ENCODE measurements at regions not wholly inside any gene's neighbourhood (a gene's known extent, or its start where the extent isn't known, plus 50 kb on each side); places are given as distances from the start of the nearest gene placed in this dataset.

DNA sequence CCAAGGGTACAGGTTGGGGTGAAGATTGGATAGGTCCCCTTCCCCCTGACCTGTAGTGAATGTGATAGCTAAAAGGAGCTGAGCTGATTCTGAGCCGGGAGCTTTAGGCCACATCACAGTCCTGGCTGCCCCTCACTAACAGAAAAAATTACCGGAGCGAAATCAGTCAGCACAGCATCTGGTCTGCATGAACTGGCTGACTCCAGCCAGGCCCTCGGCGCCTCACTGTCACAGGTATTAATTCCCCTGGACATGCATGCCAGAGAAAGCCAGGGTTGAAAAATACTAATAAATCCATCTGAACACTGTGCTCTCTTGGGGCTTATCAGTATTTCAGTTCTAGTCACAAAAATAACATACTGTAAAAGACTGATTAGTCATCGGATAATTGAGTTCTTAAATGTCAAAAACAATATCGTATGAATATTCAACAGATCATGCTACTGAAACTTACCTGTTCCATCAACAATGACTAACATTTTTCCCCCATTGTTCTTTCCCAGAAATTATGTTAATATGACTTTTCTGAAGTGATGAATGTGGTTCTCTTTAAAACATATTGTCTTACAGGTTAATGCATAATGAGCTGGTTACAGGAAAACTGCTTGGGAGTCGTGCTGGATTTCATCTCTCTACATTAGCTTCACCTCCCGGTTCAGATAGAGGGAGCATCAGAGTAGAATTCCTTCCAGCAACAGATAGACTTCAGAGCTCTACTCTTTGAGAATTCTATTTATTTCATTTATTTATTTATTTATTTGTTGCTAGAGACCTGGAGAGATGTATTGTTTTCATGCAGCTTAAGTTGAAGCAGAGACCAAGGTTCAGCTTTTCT lies 387.7 kb downstream of the NXPE2 start:
- no peaks in the 10 kb centered on the region for H3K9me2 ChIP-seq (ENCODE audit: insufficient read depth)
- no peak overlapping the region for H3K27ac ChIP-seq (ENCODE audit: low read depth, low read length)
- no peak overlapping the region for H2AFZ ChIP-seq (ENCODE audit: low read depth, low read length, poor library complexity, severe bottlenecking)
- intact Hi-C loops (cut with micrococcal nuclease) = no loop called here
- TF ChIP-seq, protein P1, sequence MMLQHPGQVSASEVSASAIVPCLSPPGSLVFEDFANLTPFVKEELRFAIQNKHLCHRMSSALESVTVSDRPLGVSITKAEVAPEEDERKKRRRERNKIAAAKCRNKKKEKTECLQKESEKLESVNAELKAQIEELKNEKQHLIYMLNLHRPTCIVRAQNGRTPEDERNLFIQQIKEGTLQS (IDR thresholded peaks at IDR 0.05) = no peak
- TF ChIP-seq FOSL1 (IDR thresholded peaks at IDR 0.05; ENCODE audit: low read depth) = no peak
- no peak for TF ChIP-seq CEBPB (IDR thresholded peaks at IDR 0.05; ENCODE audit: low read depth)
- ChIA-PET RAD21 (ENCODE audit: low non-redundant PET in 1 of 2, low total read pairs in 2 of 2, uncharacterized antibody in 2 of 2, unreplicated experiment in 2 of 2) (no interaction called here), POLR2A (no interaction called here), CTCF (no interaction called here)
- H3K4me3 ChIP-seq (replicated peaks in 1 of 2; ENCODE audit: low read depth in 1 of 2, low read length in 2 of 2) = no peak overlapping the region
- H3K36me3 ChIP-seq (ENCODE audit: control insufficient read depth in 1 of 2, insufficient read depth in 2 of 2, low read length in 2 of 2) = no peaks in the 10 kb centered on the region
- no peak for DNase-seq (ENCODE audit: low read depth, low spot score)
- H3K9me3 ChIP-seq (ENCODE audit: control insufficient read depth in 1 of 2, insufficient read depth in 1 of 2, low read depth in 1 of 2, low read length in 2 of 2) = peaks cover 4 to 5% of the 10 kb centered on the region in 2 experiments; a peak in 2 of 4 replicates
- no peak for ATAC-seq
- no peaks in the 10 kb centered on the region for H3K79me2 ChIP-seq (ENCODE audit: insufficient read depth, low read length)
- no peaks in the 10 kb centered on the region for H3K27me3 ChIP-seq (ENCODE audit: insufficient read depth, low read length)
- H3K9ac ChIP-seq (ENCODE audit: low read length) = no peak overlapping the region
- no peaks in the 10 kb centered on the region for H4K20me1 ChIP-seq (ENCODE audit: insufficient read depth)
- H3K4me1 ChIP-seq (ENCODE audit: control insufficient read depth in 1 of 2, insufficient read depth in 2 of 2, low read length in 2 of 2) = no peaks in the 10 kb centered on the region
- no peak overlapping the region for H3K4me2 ChIP-seq (ENCODE audit: low read length)
- BruUV-seq (replicated peaks) = no TSS peak

DNA sequence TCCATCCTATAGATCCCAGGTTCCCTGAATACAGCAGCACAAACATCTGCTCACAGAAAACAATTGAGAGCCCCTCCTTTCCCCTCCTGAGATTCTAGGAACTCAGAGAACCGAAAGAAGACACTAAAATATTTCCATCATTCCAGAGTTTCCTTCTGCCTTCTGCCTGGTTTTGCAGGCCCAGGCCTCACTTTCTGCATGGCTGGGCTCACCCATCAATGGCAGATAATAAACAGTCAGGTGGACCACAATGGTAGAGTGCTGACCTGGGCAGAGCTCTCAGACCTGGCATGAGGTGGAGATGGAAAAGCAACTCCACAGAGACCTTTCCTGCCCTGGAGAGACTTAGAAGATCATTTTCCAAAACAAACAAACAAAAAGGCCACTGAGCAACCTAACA lies 389.1 kb downstream of the NXPE2 start:
- Histone ChIP-seq H3K27ac (ENCODE audit: low read depth, low read length) (no peak overlapping the region), H3K4me2 (ENCODE audit: low read length) (no peak overlapping the region), H3K27me3 (ENCODE audit: insufficient read depth, low read length) (no peaks in the 10 kb centered on the region), H3K9ac (ENCODE audit: low read length) (no peak overlapping the region), H3K4me1 (ENCODE audit: control insufficient read depth in 1 of 2, insufficient read depth in 2 of 2, low read length in 2 of 2) (no peaks in the 10 kb centered on the region), H3K9me3 (ENCODE audit: control insufficient read depth in 1 of 2, insufficient read depth in 1 of 2, low read depth in 1 of 2, low read length in 2 of 2) (peaks cover 0 to 5% of the 10 kb centered on the region in 2 experiments; a peak in 2 of 4 replicates), H2AFZ (ENCODE audit: low read depth, low read length, poor library complexity, severe bottlenecking) (no peak overlapping the region), H3K36me3 (ENCODE audit: control insufficient read depth in 1 of 2, insufficient read depth in 2 of 2, low read length in 2 of 2) (no peaks in the 10 kb centered on the region), H4K20me1 (ENCODE audit: insufficient read depth) (no peaks in the 10 kb centered on the region), H3K4me3 (replicated peaks in 1 of 2; ENCODE audit: low read depth in 1 of 2, low read length in 2 of 2) (no peak overlapping the region), H3K9me2 (ENCODE audit: insufficient read depth) (no peaks in the 10 kb centered on the region), H3K79me2 (ENCODE audit: insufficient read depth, low read length) (no peaks in the 10 kb centered on the region)
- intact Hi-C loops (cut with micrococcal nuclease) = no loop called here
- ChIA-PET CTCF (no interaction called here), RAD21 (ENCODE audit: low non-redundant PET in 1 of 2, low total read pairs in 2 of 2, uncharacterized antibody in 2 of 2, unreplicated experiment in 2 of 2) (no interaction called here), POLR2A (no interaction called here)
- ATAC-seq = no peak
- no TSS peak for BruUV-seq (replicated peaks)
- no peak for DNase-seq (ENCODE audit: low read depth, low spot score)
- TF ChIP-seq CEBPB (IDR thresholded peaks at IDR 0.05; ENCODE audit: low read depth) = no peak
- TF ChIP-seq EZH2phosphoT487 (IDR thresholded peaks at IDR 0.05; ENCODE audit: borderline replicate concordance) = no peak
- TF ChIP-seq, protein P2, sequence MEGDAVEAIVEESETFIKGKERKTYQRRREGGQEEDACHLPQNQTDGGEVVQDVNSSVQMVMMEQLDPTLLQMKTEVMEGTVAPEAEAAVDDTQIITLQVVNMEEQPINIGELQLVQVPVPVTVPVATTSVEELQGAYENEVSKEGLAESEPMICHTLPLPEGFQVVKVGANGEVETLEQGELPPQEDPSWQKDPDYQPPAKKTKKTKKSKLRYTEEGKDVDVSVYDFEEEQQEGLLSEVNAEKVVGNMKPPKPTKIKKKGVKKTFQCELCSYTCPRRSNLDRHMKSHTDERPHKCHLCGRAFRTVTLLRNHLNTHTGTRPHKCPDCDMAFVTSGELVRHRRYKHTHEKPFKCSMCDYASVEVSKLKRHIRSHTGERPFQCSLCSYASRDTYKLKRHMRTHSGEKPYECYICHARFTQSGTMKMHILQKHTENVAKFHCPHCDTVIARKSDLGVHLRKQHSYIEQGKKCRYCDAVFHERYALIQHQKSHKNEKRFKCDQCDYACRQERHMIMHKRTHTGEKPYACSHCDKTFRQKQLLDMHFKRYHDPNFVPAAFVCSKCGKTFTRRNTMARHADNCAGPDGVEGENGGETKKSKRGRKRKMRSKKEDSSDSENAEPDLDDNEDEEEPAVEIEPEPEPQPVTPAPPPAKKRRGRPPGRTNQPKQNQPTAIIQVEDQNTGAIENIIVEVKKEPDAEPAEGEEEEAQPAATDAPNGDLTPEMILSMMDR (IDR thresholded peaks at IDR 0.05 in 2 of 3, conservative IDR thresholded peaks at IDR 0.05 in 1 of 3; ENCODE audit: borderline replicate concordance in 1 of 3, insufficient read depth in 1 of 3, low read depth in 2 of 3, low read length in 2 of 3) = no peak
- TF ChIP-seq, protein P3, sequence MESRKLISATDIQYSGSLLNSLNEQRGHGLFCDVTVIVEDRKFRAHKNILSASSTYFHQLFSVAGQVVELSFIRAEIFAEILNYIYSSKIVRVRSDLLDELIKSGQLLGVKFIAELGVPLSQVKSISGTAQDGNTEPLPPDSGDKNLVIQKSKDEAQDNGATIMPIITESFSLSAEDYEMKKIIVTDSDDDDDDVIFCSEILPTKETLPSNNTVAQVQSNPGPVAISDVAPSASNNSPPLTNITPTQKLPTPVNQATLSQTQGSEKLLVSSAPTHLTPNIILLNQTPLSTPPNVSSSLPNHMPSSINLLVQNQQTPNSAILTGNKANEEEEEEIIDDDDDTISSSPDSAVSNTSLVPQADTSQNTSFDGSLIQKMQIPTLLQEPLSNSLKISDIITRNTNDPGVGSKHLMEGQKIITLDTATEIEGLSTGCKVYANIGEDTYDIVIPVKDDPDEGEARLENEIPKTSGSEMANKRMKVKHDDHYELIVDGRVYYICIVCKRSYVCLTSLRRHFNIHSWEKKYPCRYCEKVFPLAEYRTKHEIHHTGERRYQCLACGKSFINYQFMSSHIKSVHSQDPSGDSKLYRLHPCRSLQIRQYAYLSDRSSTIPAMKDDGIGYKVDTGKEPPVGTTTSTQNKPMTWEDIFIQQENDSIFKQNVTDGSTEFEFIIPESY (IDR thresholded peaks at IDR 0.05; ENCODE audit: extremely low read depth, insufficient replicate concordance, low read length) = no peak
- TF ChIP-seq, protein P4, sequence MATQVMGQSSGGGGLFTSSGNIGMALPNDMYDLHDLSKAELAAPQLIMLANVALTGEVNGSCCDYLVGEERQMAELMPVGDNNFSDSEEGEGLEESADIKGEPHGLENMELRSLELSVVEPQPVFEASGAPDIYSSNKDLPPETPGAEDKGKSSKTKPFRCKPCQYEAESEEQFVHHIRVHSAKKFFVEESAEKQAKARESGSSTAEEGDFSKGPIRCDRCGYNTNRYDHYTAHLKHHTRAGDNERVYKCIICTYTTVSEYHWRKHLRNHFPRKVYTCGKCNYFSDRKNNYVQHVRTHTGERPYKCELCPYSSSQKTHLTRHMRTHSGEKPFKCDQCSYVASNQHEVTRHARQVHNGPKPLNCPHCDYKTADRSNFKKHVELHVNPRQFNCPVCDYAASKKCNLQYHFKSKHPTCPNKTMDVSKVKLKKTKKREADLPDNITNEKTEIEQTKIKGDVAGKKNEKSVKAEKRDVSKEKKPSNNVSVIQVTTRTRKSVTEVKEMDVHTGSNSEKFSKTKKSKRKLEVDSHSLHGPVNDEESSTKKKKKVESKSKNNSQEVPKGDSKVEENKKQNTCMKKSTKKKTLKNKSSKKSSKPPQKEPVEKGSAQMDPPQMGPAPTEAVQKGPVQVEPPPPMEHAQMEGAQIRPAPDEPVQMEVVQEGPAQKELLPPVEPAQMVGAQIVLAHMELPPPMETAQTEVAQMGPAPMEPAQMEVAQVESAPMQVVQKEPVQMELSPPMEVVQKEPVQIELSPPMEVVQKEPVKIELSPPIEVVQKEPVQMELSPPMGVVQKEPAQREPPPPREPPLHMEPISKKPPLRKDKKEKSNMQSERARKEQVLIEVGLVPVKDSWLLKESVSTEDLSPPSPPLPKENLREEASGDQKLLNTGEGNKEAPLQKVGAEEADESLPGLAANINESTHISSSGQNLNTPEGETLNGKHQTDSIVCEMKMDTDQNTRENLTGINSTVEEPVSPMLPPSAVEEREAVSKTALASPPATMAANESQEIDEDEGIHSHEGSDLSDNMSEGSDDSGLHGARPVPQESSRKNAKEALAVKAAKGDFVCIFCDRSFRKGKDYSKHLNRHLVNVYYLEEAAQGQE (IDR thresholded peaks at IDR 0.05; ENCODE audit: low read depth) = no peak
- no peak for TF ChIP-seq SIN3A (IDR thresholded peaks at IDR 0.05; ENCODE audit: low read depth)
- no peak for TF ChIP-seq EGR1 (IDR thresholded peaks at IDR 0.05; ENCODE audit: low read depth)
- TF ChIP-seq SP1 (IDR thresholded peaks at IDR 0.05; ENCODE audit: low read depth) = no peak
- no peak for TF ChIP-seq FOSL1 (IDR thresholded peaks at IDR 0.05; ENCODE audit: low read depth)
- no peak for TF ChIP-seq POLR2AphosphoS5 (IDR thresholded peaks at IDR 0.05; ENCODE audit: low read depth, low read length)

Measured in HCT116 (cell line).